HG02973 (cell line): ENCODE measurements at regions not wholly inside any gene's neighbourhood (a gene's known extent, or its start where the extent isn't known, plus 50 kb on each side); places are given as distances from the start of the nearest gene placed in this dataset.
"Not testable (repeated sequence)": the region's sequence is repeated elsewhere in the genome, so short reads cannot be mapped to it uniquely, and the experiment has no call there.

Source experiments
- ATAC-seq: cut with Tn5 transposase; IDR thresholded peaks from one replicate; pipeline ENCODE4 v1.9.1; 2021; ENCODE audit warnings: moderate library complexity; ENCODE audit not compliant: unreplicated experiment

DNA sequence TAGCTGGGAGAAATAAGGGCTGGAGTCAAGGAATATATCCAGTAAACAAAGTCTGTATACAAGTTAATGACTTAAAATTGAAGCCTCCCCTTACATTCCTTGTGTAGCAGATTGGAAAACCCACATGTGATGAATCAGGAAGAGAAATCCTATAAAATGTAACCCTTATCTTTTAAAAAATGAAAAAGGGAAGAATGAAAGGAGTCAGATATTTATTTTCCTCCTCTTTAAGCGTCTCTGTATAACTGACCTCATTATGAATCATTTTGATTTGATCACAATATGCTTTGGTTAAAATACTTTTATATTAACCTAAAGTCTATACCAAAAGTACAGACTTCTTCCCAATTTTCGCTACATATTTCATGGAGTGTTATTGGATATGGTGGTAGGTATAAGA lies 316.3 kb upstream of the STAC start:
- no peak for ATAC-seq

DNA sequence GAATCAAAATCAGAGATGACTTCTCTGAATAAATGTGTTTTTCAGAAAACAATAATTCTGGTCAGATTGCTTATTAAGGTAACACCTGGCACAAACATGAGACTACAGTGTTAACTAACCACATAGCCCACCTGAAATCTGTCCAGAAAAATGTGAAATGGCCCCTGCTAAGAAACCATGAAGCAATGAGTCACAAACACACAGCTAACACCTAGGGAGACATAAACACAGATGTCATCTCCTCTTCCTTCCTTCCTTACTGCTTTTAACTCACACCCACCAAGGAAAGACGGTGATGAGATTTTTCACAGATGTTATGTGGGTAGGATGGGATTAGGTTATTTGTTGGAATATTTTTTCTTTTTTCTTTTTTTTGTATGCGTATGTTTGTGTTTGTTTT lies 315.0 kb upstream of the STAC start:
- no peak for ATAC-seq

DNA sequence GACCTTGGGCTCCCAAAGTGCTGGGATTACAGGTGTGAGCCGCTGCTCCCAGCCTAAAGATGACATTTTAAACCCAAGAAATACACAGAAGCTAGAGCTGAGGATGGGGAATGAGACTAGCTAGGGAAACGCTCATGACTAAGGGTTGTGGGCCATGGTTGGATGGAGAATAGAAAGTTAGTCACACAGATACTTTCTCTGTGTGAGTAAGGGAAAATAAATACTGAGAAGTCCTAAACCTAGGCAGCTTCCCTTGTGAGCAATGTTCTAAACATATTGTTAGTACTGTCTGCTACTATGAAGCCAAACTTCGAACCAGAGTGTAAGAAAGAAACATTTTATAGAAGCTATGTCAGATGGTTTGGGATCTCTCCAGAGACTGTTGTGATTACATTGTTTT lies 304.8 kb upstream of the STAC start:
- no peak for ATAC-seq

DNA sequence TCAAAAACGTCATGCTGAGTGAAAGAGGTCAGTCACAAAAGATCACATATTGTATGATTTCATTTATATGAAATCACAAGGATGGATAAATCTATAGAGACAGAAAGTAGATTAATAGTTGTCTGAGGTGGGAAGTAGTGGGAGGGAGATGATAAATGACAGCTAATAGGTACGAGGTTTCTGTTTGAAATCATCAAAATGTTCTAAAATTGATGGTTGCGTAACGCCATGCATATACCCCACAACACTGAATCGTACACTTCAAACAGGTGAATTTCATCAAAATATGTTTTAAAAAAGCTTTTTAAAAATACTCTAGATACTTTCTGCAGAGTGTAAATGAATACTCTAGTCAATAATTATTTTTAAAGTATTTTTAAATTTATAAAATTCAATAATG lies 303.0 kb upstream of the STAC start:
- no peak for ATAC-seq

DNA sequence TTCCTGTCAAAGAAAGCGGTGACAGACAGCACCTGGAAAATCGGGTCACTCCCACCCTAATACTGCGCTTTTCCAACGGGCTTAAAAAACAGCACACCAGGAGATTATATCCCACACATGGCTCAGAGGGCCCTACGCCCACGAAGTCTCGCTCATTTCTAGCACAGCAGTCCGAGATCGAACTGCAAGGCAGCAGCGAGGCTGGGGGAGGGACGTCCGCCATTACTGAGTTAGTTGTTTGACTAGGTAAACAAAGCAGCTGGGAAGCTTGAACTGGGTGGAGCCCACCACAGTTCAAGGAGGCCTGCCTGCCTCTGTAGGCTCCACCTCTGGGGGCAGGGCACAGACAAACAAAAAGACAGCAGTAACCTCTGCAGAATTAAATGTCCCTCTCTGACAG lies 297.3 kb upstream of the STAC start:
- ATAC-seq, result not testable (repeated sequence)

DNA sequence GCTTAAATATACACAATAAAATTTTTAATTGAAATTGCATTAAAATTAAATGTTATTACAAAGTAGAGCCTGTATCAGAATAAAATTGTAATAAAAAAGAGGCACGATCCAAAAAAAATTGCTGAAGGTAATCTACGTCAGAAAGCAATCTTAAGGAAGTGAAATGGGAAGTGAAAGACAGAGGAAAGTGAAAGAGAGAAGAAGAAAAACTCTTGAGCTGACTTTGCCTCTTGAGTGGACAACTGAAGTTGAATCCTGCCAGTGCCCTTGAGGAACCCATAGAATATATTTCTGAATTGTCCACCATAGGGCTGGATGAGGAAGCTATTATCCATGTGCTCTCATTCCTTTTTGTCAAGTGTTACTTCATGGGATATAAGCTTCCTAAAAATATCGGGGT lies 285.1 kb upstream of the STAC start:
- peak; percentile 80 for ATAC-seq

DNA sequence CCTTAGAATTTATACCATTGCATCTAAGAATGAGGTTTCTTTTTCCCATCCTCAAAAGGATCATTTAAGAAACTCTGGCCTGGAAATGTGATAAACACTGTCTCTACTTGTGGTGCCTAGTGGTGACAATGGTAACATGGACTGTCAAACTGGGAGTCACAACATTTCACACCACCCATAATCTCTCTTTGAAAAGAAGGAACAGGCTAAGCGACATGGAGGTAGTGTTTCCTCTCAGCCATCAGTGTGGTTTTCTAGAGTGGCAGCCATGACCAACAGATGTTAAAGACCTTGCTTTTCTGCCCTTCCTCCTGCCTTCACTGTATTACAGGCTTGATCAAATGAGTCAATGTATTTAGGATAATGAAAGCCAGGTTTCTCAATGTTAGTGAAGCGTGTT lies 283.1 kb upstream of the STAC start:
- no peak for ATAC-seq

DNA sequence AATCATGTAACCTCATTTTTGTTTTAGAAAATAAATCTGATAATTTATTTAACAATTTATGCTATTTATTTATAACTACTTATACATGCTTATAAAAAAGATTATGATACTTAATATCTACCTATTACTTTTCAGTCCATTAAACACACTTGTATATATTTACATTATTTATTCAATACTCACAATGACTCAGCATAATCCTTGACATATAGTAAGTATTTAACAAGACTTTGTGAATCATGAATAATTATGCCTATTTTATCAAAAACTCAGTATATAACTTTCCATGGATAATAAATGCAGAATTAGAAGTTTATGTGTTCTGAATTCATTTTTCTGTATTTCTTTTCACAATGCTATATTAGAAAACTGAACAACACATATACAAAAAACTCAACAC lies 266.0 kb upstream of the STAC start:
- ATAC-seq, result no peak

- no peak for ATAC-seq
Measured at GRCh38 chr3:36124118-36124796, 256.0 kb upstream of the STAC start.

- ATAC-seq, result no peak
Measured at GRCh38 chr3:36132214-36132613, 248.1 kb upstream of the STAC start.

DNA sequence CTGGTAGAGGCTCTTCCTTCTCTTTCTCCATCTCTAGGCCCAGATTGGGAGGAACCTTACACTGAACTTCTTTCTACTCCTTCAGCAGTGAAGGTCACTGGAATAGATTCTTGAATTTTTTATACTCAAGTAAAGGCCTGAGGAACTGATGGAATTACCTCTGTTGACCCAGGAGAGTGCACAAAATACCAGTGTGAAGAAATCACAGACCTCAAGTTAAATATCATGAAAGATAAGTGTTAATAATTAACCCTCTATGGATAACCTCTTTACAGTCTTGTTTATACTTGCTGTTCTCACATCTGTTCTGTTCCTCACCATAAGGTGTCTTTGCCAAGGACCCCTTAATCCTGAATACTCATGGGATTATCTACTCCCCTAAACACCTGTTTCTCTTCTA lies 244.4 kb upstream of the STAC start:
- ATAC-seq, result no peak

DNA sequence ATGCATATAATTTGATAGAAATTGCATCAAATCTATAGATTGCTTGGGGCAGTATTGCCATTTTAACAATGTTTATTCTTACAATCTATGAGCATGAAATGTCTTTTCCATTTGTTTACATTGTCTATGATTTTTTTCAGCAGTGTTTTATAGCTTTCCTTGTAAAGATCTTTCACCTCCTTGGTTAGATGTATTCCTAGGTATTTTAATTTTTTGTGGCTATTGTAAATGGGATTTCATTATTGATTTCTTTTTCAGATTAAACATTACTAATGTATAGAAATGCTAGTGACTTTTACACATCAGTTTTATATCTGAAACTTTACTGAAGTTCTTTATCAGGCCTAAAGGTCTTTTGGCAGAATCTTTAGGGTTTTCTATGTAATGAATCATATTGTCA lies 237.6 kb upstream of the STAC start:
- ATAC-seq, result no peak

GRCh38 chr3:36146404-36146803 lies 233.9 kb upstream of the STAC start:
- no peak for ATAC-seq

- ATAC-seq, result no peak
Measured at GRCh38 chr3:36147934-36148558, 232.3 kb upstream of the STAC start.

GRCh38 chr3:36149447-36149865 lies 230.8 kb upstream of the STAC start:
- ATAC-seq, result no peak

DNA sequence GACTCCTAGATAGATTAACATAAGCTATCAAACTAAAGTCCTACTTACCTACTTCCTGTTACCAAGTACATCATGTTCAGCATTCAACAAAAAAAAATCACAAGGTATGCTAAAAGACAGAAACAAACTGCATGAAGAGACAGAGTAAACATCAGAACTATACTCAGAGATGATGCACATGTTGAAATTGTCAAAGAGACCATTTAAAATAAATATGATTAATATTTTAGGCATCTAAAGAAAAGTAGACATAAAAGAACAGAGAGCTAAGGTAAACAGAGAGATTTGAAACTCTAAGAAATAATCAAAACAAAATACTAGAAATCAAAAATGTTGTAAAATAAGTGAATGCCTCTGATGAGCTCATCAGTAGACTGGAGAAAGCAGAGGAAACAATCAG lies 224.8 kb upstream of the STAC start:
- no peak for ATAC-seq

- ATAC-seq, result no peak
Measured at GRCh38 chr3:36164400-36164799, 215.9 kb upstream of the STAC start.

DNA sequence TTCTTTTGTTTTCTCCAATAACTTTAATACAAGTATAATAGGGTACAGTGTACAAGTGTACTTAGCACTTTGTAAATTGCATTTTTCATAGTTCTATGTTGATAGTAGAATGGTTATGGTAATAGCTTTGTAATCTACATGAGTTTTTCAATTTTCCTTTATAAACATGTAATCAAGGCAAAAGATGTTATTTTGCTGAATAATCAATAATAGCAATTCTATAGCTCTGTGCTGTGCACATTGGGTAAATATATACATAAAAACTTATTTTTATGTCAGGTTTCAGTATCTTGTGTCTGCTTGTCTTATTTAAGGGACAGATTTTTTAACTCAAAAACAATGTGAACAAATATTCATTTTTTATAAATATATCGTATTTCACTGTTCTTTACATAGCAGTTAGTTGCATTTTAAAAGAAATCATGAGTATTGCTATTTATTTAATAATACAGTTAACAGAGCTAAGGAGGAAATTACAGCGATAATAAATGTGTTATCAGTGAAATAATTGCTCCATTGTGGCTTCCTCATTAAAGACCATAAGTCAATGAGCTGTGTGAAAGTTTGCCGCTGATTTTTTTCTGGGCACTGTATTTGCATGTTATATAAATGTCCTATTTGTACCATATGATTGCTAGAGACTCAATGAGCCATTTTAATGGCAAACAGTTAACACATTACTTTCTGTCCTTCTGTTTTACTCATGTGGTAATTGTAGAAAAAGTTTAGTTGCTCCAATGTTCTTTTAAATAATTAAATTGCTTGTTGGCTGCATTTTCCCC lies 214.6 kb upstream of the STAC start:
- no peak for ATAC-seq

DNA sequence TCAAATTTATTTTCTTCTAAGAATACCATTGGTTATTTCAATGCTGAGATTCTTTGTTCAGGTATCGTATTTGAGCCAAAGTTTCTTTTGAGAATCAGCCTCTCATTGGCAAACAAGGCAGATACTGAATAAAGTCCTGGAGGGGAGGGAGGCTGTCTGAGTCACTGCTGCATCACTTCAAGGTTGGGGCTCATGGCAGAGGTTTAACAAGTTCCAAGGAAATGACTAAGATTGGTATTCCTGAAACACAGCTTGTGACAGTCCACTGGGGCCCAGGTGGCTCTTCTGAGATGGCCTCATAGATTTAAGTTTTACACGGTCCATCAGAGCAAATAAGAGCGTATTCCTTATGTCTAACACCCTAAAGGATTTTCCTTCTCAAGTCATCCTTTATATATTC lies 213.8 kb upstream of the STAC start:
- no peak for ATAC-seq

DNA sequence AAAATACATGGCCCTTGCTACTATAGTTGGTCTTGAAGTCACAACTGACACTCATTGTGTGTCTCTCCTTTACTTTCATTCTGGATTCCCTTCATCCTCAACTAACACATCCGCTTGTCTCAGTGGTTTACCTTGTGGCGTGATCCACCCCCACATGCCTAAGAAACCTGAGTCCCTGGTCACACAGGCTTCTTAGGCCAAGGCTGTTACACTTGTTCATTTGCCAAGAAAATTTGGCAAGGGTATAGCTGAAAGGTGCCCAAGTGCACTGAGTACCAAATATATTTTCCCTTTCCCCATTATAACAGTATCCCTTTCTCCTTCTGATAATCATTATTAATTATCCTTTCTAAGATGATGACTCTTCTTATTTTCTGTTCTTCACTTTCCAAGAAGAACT lies 207.6 kb upstream of the STAC start:
- ATAC-seq, result no peak

DNA sequence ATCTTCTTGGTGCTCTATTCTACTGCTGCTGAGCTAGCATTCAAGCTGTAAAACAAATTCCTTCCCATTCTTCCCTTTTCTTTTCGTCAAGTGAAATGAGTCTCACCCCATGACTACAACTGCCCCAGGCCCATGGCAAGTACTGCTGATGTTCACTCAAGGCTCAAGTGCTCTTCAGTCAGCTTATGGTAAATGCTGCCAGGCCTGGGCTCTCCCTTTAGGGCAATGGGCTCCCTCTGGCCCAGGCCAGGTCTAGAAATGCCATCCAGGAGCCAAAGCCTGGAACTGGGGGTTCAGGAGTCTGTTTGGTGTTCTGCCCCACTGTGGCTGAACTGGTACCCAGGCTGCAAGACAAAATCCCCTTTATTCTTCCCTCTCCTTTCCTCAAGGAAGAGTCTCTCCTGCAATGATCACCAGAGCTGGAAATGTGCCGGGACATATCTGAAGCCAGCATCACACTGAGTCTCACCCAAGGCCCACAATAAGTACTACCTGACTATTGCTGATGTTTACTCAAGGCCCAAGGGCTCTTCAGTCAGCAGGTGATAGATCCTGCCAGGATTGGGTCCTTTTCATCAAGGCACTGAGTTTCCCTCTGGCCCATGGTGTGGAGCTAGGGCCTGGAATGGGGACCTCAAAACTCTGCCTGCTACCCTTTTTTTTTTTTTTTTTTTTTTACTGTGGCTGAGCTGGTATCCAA lies 205.0 kb upstream of the STAC start:
- no peak for ATAC-seq
